Muscle layer of duodenum (tissue), 2 donors: ENCODE measurements at regions not wholly inside any gene's neighbourhood (a gene's known extent, or its start where the extent isn't known, plus 50 kb on each side); places are given as distances from the start of the nearest gene placed in this dataset.

Source experiments
- H3K27ac ChIP-seq: one replicate; pipeline ENCODE4 v1.7.0; 2013; ENCODE audit warnings: mild to moderate bottlenecking, low read length
- H3K27me3 ChIP-seq: one replicate; pipeline ENCODE4 v1.7.0; 2013; ENCODE audit warnings: low read depth, mild to moderate bottlenecking, control low read depth, low read length
- H3K36me3 ChIP-seq, 2 donors: one replicate each; pipeline ENCODE4 v1.7.0; 2013; ENCODE audit warnings: low read length in 2 of 2, control low read depth in 1 of 2, mild to moderate bottlenecking in 1 of 2; ENCODE audit not compliant: insufficient read depth in 2 of 2, control insufficient read depth in 1 of 2
- H3K4me1 ChIP-seq, 2 donors: one replicate each; pipeline ENCODE4 v1.7.0; 2013; ENCODE audit warnings: low read length in 2 of 2, mild to moderate bottlenecking in 2 of 2, control low read depth in 1 of 2, moderate library complexity in 1 of 2; ENCODE audit not compliant: insufficient read depth in 2 of 2, control insufficient read depth in 1 of 2
- H3K4me3 ChIP-seq, 2 donors: one replicate each; pipeline ENCODE4 v1.7.0; 2013; ENCODE audit warnings: low read length in 2 of 2, low read depth in 1 of 2, mild to moderate bottlenecking in 1 of 2
- H3K9me3 ChIP-seq, 2 donors: one replicate each; pipeline ENCODE4 v1.7.0; 2013; ENCODE audit warnings: low read length in 2 of 2, control low read depth in 1 of 2, mild to moderate bottlenecking in 1 of 2; ENCODE audit not compliant: control insufficient read depth in 1 of 2
- donor health status: healthy.

DNA sequence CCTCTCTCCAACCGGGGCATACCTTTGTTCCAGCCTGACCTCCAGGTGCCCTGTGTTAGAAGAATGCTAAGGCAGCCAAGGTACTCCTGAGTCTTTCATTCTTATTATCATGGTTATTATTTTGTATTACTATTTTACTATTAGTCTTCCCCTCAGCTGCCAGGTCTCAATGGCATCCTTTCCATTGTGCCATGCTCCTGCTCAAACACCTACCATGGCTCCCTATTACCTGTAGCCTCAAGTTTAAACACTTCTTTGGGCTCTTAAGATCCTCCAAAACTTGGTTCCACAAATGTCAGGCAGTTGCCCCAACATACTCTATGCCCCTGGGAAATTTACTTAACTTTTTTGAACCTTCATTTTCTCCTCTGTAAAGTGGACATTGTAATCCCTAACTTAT, 130.4 kb downstream of the CHST1 start:
- Histone ChIP-seq H3K27ac (no peak overlapping the region), H3K36me3 (no peaks in the 10 kb centered on the region), H3K4me3 (no peak overlapping the region), H3K4me1 (no peaks in the 10 kb centered on the region), H3K27me3 (no peaks in the 10 kb centered on the region), H3K9me3 (no peaks in the 10 kb centered on the region)

DNA sequence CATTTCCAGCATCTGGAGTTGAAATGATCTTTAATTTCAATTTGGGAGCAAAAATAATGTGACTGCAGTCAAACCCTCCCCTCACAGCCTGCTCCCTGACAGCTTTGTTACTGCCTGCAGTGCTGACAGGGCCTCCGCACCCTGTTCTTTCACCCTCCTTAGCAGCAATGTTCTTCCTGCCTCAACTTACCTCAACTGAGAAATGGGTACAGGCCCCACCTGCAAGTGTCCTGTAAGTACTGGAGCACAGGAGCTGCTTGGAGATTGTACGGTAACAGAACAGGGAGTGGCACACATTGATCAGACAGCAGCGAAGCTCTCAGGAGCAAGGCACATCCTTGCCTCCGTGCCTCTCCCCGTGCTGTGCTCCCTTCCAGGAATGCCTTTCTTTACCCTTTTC, 131.3 kb downstream of the CHST1 start:
- Histone ChIP-seq H3K36me3 (no peaks in the 10 kb centered on the region), H3K4me1 (no peaks in the 10 kb centered on the region), H3K9me3 (no peaks in the 10 kb centered on the region), H3K27me3 (no peaks in the 10 kb centered on the region), H3K4me3 (no peak overlapping the region), H3K27ac (no peak overlapping the region)

DNA sequence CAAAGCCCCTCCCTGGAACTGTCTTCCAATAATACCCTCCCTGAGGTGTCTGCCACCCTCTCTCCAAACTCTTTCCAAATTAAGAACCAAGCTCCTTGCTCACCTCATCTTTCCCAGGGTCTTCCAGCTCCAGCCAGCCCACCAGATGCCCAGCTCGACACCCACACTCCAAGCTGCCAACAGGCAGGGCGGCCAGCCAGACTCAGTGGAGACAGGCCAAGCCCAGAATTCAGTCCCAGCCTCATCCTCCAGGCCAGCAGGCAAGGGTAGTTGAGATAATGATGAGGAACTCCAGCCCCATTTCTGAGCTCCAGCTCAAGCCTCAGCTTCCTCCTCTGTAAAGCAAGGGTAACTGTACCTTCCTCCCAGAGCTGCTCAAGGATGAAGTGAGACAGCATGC, 132.9 kb downstream of the CHST1 start:
- Histone ChIP-seq H3K9me3 (no peaks in the 10 kb centered on the region), H3K27me3 (no peaks in the 10 kb centered on the region), H3K4me1 (no peaks in the 10 kb centered on the region), H3K36me3 (no peaks in the 10 kb centered on the region), H3K4me3 (no peak overlapping the region), H3K27ac (no peak overlapping the region)

DNA sequence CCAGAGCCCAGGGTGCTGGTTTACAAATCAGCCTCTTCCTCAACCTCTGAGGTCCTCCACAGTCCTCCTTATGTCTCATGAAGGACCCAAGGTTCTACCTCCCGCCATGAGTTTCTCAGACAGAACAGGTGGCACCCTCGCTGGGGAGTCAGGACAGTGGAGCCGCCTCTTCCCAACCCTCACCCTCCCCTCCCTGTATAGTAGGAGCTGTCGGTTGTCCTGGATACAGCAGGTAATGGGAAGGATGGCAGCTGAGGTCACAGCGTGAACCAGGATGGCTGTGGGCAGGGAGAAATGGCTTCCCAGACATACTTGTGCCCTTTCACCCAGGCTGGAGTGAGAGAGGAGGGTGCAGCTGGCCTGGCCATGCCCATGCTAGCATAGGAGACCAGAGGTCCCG, 134.6 kb downstream of the CHST1 start:
- Histone ChIP-seq H3K4me1 (no peaks in the 10 kb centered on the region), H3K9me3 (no peaks in the 10 kb centered on the region), H3K36me3 (no peaks in the 10 kb centered on the region), H3K27me3 (no peaks in the 10 kb centered on the region), H3K27ac (no peak overlapping the region), H3K4me3 (no peak overlapping the region)

DNA sequence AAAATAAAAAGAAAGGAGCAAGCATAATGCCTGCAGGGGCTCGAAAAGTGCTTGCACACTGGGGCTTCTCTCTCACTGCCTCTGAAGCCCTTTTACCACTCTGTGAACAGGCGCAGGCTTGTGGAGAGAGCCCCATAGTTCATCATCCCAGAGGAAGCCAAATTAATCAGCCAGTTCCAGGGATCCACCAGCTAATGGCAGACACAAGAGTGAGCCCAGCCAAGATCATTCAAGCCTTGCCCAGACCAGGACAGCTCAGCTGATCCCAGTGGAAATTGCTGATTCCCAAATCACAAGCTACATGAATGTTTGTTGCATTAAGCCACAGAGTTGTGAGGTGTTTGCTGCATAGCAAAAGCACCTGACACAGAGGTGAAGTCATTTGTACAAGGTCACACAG, 135.3 kb downstream of the CHST1 start:
- Histone ChIP-seq H3K4me1 (no peaks in the 10 kb centered on the region), H3K4me3 (no peak overlapping the region), H3K27ac (no peak overlapping the region), H3K36me3 (no peaks in the 10 kb centered on the region), H3K27me3 (no peaks in the 10 kb centered on the region), H3K9me3 (no peaks in the 10 kb centered on the region)

DNA sequence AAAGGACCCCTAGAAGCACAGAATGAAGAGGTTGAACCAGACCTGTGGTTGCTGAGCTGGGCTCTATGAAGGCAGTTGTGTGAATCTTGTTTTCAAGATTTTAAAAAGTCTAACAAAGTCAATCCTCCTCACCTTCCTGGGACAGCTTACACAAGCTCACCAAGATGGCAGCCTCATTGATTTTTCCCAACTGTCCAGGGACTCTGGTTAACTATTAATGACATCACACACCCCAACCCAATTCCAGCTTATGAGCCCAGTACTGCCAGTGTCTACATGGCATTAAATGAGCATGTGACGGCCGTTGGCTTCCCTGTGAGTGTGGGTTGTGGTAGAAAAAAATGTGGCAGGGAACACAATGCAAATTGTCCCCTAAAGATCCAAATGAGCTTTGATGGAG, 137.0 kb downstream of the CHST1 start:
- no peaks in the 10 kb centered on the region for H3K27me3 ChIP-seq
- no peaks in the 10 kb centered on the region for H3K36me3 ChIP-seq
- H3K27ac ChIP-seq: no peak overlapping the region
- no peaks in the 10 kb centered on the region for H3K4me1 ChIP-seq
- H3K4me3 ChIP-seq: no peak overlapping the region
- no peaks in the 10 kb centered on the region for H3K9me3 ChIP-seq

DNA sequence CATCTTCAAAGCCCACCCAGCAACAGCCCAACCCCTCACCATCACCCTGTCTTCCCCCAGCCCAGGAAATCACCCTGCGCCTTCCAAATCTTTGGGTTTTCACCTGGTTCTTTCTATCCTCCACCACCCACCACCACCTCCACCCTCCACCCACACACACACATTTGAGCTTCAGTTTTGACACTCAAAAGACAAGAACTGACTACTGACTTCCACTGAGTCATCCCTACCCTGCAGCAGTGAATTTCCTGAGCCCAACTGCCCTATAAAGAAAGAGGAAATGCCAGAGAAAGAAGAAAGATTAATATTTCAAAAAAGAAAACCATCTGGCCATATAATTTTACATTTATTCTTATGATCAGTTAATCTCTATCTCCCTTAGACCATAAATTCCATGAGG, 137.5 kb downstream of the CHST1 start:
- no peaks in the 10 kb centered on the region for H3K9me3 ChIP-seq

DNA sequence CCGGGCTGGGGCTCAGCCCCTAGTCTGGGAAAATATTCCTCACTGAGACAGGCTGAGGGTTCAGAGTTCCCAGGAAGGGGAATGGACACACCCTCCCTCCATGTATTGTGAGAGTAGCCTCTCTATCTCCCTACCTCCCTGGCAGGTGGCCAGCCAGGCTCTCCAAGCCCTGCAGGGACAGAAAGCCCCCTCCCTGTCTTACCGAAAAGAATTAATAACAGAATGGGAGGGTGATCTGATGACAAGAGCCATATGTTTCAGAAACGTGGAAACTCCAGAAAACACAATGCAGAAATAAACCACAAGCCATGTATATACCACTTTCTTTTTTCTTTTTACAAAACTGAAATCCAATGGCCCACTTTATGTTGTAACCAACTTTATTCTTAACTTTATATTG, 140.0 kb downstream of the CHST1 start:
- H3K36me3 ChIP-seq: no peaks in the 10 kb centered on the region
- no peaks in the 10 kb centered on the region for H3K27me3 ChIP-seq
- H3K4me1 ChIP-seq: no peaks in the 10 kb centered on the region
- H3K9me3 ChIP-seq: peaks cover 0 to 6% of the 10 kb centered on the region in 2 donors
- no peak overlapping the region for H3K27ac ChIP-seq
- no peak overlapping the region for H3K4me3 ChIP-seq

More for the DNA sequence above, 137.5 kb downstream of the CHST1 start:
- Histone ChIP-seq H3K4me3 (no peak overlapping the region), H3K4me1 (no peaks in the 10 kb centered on the region), H3K27ac (no peak overlapping the region), H3K27me3 (no peaks in the 10 kb centered on the region), H3K36me3 (no peaks in the 10 kb centered on the region)

DNA sequence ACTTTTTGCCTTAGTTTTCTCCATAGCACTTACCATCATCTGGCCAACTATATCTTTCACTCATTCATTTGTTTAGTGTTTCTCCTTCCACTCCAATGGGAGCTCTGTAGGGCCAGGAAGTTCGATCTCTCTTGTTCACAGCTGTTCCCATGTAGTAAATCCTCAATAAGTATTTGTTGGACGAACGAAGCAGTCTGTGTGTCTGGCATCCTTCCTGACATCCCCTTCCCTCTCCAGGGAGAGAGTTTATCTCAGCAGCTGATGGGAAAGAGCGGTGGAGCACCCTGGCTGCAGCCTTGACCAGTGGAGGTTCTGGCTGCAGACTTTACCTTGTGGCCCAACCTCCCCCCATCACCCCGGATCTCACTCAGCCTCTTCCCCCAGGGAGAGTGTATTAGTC, 141.7 kb downstream of the CHST1 start:
- no peaks in the 10 kb centered on the region for H3K4me1 ChIP-seq
- H3K4me3 ChIP-seq: no peak overlapping the region
- H3K36me3 ChIP-seq: no peaks in the 10 kb centered on the region
- no peaks in the 10 kb centered on the region for H3K27me3 ChIP-seq
- H3K9me3 ChIP-seq: peaks cover 0 to 6% of the 10 kb centered on the region in 2 donors
- no peak overlapping the region for H3K27ac ChIP-seq

DNA sequence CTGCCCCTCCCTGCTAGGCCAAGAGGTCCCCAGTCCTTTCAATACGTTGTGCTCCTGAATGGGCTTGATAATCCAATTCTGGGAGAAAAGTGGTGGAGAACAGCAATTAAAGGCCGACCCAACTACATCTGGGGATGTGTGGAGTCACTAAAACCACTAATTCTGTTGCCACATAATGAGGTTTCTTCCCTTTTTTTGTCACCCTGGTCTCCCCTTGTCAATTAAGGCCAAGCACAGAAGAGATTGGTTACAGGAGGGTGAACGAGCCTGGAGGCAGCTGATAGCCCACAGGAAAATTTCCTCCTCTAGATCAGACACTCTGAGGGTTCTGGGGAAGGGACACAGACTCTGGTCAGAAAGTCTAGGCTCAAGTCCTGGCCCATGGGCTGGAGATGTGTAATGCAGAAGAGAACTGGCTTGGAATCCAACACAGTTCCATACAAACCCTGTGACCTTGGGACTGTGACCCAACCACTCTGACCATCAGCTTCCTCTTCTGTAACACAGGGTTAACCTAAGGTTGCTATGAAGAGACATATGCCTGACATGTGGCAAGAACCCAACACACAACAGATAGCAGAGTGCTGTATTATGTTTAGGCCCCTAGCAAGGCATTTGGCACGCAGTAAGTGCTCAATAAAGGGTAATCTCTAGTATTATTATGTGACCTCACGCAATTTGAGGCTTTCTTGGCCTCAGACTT, 146.4 kb downstream of the CHST1 start:
- no peaks in the 10 kb centered on the region for H3K36me3 ChIP-seq
- H3K4me3 ChIP-seq: no peak overlapping the region
- no peak overlapping the region for H3K27ac ChIP-seq
- H3K27me3 ChIP-seq: no peaks in the 10 kb centered on the region
- H3K9me3 ChIP-seq: peaks cover 0 to 6% of the 10 kb centered on the region in 2 donors
- no peaks in the 10 kb centered on the region for H3K4me1 ChIP-seq

DNA sequence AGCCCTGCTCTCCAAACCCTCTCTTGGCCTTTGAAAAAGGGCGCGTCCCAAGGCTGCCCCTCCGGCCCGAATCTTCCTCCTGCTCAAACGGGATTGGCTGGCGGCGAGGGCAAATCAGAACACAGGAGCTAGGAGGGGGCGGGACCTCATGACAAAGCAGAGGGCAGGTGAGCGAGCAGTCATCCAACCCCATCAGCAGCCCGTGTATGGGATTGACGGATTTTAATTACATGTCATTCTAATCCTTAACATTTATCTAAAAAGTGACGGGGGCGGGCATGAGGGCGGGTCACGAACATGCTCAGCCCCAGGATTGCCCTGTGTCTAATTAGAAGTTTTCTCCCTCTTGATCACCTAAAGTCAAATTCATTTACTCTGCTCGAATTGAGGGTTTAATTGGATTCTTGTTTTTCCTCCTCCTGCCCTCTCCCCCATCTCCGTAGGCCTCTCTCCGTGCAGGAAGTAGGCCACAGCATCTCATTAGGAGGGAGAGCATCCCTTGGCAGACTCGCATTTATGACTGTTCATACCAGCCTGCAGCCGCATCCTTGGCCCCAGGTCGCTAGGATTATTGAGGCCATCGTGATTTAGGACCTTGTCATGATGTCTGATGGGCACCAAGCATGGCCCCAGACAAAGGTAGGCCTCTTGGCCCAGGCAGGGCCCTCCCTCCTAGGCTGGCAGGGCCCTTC, 147.1 kb downstream of the CHST1 start:
- Histone ChIP-seq H3K9me3 (peaks cover 0 to 6% of the 10 kb centered on the region in 2 donors), H3K36me3 (no peaks in the 10 kb centered on the region), H3K4me1 (no peaks in the 10 kb centered on the region)

More for the DNA sequence above, 147.1 kb downstream of the CHST1 start:
- Histone ChIP-seq H3K27ac (no peak overlapping the region), H3K4me3 (no peak overlapping the region), H3K27me3 (no peaks in the 10 kb centered on the region)
